Hippocampal formation (tissue), 2 donors: ENCODE measurements at regions not wholly inside any gene's neighbourhood (a gene's known extent, or its start where the extent isn't known, plus 50 kb on each side); places are given as distances from the start of the nearest gene placed in this dataset.
"Not testable (repeated sequence)": the region's sequence is repeated elsewhere in the genome, so short reads cannot be mapped to it uniquely, and the experiment has no call there.

Source experiments
- DNase-seq, 2 donors: peaks; one replicate each; lab custom pipeline; 2025; lab: John Stamatoyannopoulos, UW

DNA sequence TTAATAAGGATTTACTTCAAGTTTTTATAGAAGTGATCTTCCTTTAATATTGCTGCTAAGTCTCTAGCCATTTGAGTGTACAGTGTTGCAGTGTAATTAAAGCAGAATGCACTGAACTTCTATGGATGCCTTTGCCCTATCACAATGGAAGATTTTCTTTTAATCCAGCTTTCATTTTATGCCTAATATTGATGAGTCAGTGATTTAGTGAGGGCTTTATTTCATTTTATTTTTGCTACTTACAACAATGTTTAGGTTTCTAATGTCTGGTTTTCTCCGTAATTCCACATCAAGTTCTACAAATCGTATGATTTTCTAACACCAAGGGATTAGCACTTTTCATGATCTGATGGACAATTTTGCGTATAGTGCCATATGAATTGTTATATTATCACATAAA lies 504.1 kb downstream of the PCDH11X start:
- DNase-seq = no peak

DNA sequence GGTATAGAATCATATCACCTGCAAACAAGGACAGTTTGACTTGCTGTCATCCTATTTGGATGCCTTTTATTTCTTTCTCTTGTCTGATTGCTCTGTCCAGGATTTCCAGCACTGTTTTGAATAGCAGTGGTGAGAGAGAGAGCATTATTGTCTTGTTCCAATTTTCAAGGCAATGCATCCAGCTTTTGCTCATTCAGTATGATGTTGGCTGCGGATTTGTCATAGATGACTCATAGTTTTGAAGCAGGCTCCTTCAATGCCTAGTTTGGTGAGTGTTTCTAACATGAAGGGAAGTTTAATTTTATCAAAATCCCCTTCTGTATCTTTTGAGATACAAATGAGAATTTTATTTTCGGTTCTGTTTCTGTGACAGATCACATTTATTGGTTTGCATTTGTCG lies 518.9 kb downstream of the PCDH11X start:
- not testable (repeated sequence) for DNase-seq

DNA sequence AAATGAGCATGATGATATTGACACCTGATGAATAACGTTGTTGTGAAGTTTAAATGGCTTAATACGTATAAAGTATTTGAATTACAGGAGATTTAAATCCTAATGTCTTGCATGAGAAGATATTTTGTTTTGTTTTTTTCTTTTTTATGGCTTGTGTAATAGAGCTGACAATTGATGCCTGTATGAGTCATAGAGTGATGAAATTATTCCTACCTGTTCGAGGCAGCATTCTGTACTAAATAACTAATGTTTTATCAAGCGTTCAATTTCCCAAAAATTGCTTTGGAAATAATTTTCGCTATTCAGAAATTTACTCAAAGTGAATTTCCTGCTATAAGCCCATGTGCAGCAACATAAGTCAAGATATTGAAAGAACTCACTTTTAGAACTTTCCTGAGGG lies 554.0 kb downstream of the PCDH11X start:
- DNase-seq = not testable (repeated sequence)

DNA sequence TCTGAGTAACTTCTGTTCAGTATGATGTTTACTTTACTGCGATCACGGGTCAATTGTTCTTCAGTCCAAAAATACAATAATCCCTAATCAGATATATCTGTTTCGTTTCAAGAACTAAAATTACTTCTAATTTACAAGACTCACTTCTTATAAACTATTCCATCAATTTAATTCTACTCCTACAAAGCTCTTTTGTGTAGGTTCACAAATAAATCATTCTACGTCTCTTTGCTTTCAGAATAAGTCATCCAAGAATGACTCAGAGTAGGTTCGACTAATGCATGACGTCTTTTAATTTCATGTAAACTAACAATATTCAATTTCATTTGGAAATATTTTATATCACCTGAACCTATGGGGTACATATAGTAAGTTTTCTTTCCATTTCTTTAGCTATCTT lies 571.9 kb downstream of the PCDH11X start:
- not testable (repeated sequence) for DNase-seq

DNA sequence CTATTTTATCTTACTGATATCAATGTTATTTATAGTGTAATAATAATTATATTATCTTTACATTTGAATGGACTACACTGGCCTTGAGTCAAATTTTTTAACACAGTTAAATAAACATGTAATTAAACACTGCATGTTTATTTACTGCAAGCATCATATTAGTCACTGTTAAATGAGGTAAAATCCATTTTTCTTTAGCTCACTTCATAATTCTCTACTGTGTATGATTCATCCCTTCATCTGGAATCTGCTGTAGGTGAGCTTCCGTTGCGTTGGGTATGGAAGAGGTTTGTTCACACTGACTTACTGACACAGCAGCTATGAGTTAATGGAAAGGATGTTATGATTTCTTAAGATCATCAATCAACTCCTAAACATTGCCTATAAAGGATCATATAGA lies 572.3 kb downstream of the PCDH11X start:
- DNase-seq = no peak
